HG03139 (cell line): ENCODE measurements at regions not wholly inside any gene's neighbourhood (a gene's known extent, or its start where the extent isn't known, plus 50 kb on each side); places are given as distances from the start of the nearest gene placed in this dataset.
"Not testable (repeated sequence)": the region's sequence is repeated elsewhere in the genome, so short reads cannot be mapped to it uniquely, and the experiment has no call there.

Source experiments
- ATAC-seq: cut with Tn5 transposase; IDR thresholded peaks from one replicate; pipeline ENCODE4 v1.9.1; 2021; ENCODE audit not compliant: unreplicated experiment

- ATAC-seq, result no peak
These were observed 502.2 kb upstream of the SOX11 start for GRCh38 chr2:5190023-5190422.

- no peak for ATAC-seq
These were observed 496.5 kb upstream of the SOX11 start for GRCh38 chr2:5195636-5196035.

GRCh38 chr2:5203134-5203755, 488.9 kb upstream of the SOX11 start:
- no peak for ATAC-seq

GRCh38 chr2:5206742-5207141, 485.4 kb upstream of the SOX11 start:
- not testable (repeated sequence) for ATAC-seq

GRCh38 chr2:5215989-5216607, 476.1 kb upstream of the SOX11 start:
- ATAC-seq, result no peak

GRCh38 chr2:5227062-5227699, 465.0 kb upstream of the SOX11 start:
- no peak for ATAC-seq

GRCh38 chr2:5229574-5229973, 462.6 kb upstream of the SOX11 start:
- no peak for ATAC-seq

GRCh38 chr2:5230444-5230843, 461.7 kb upstream of the SOX11 start:
- no peak for ATAC-seq

GRCh38 chr2:5230855-5231254, 461.3 kb upstream of the SOX11 start:
- ATAC-seq, result no peak

- ATAC-seq, result no peak
These were observed 460.9 kb upstream of the SOX11 start for GRCh38 chr2:5231287-5231686.

GRCh38 chr2:5234563-5234962, 457.6 kb upstream of the SOX11 start:
- no peak for ATAC-seq

- ATAC-seq, result no peak
These were observed 456.5 kb upstream of the SOX11 start for GRCh38 chr2:5235701-5236100.

GRCh38 chr2:5236249-5236648, 455.9 kb upstream of the SOX11 start:
- ATAC-seq, result no peak

GRCh38 chr2:5242751-5243150, 449.4 kb upstream of the SOX11 start:
- no peak for ATAC-seq

- ATAC-seq, result no peak
These were observed 441.7 kb upstream of the SOX11 start for GRCh38 chr2:5250482-5250881.

- ATAC-seq, result no peak
These were observed 438.9 kb upstream of the SOX11 start for GRCh38 chr2:5253263-5253662.

- ATAC-seq, result no peak
These were observed 437.3 kb upstream of the SOX11 start for GRCh38 chr2:5254791-5255332.

GRCh38 chr2:5263291-5263690, 428.9 kb upstream of the SOX11 start:
- ATAC-seq, result no peak

- no peak for ATAC-seq
These were observed 427.8 kb upstream of the SOX11 start for GRCh38 chr2:5264361-5264760.

- ATAC-seq, result no peak
These were observed 407.1 kb upstream of the SOX11 start for GRCh38 chr2:5285061-5285460.

- no peak for ATAC-seq
These were observed 406.1 kb upstream of the SOX11 start for GRCh38 chr2:5285872-5286769.
